ENCODE measurements at regions not wholly inside any gene's neighbourhood (a gene's known extent, or its start where the extent isn't known, plus 50 kb on each side); places are given as distances from the start of the nearest gene placed in this dataset.

- H3K27ac Mint-ChIP-seq, result peak overlapping the region in 1 of 7 donors; percentile 64
- H3K4me1 Mint-ChIP-seq, result no peaks in the 10 kb centered on the region
- 98% methylated on average over 7 of the region's 7 CpGs for WGBS (ENCODE audit: insufficient coverage)
- no peaks in the 10 kb centered on the region for H3K36me3 Mint-ChIP-seq
- Histone ChIP-seq H3K79me2 (ENCODE audit: insufficient read depth, low read length) (no peaks in the 10 kb centered on the region), H4K20me1 (ENCODE audit: insufficient read depth, low read length) (no peaks in the 10 kb centered on the region), H3K36me3 (replicated peaks in 1 of 2; ENCODE audit: control insufficient read depth in 1 of 2, insufficient read depth in 2 of 2, low read length in 2 of 2) (no peaks in the 10 kb centered on the region), H3K9me3 (replicated peaks in 1 of 2; ENCODE audit: control insufficient read depth in 1 of 2, insufficient read depth in 1 of 2, low read length in 2 of 2) (no peaks in the 10 kb centered on the region), H3K4me1 (ENCODE audit: control insufficient read depth in 1 of 2, insufficient read depth in 2 of 2, low read length in 2 of 2) (no peaks in the 10 kb centered on the region), H3K4me2 (replicated peaks; ENCODE audit: extremely low read depth, low read length, poor library complexity, severe bottlenecking) (no peak overlapping the region), H3K9ac (ENCODE audit: insufficient read depth, low read length, poor library complexity, severe bottlenecking) (no peak overlapping the region), H3K27ac (ENCODE audit: low read depth in 1 of 2, low read length in 2 of 2) (no peak overlapping the region), H2AFZ (ENCODE audit: insufficient read depth, low read depth, low read length, poor library complexity, severe bottlenecking) (no peak overlapping the region), H3K4me3 (replicated peaks in 1 of 3; ENCODE audit: low read depth in 2 of 3, low read length in 3 of 3) (no peak overlapping the region), H3K27me3 (ENCODE audit: control insufficient read depth in 2 of 2, insufficient read depth in 2 of 2, low read length in 2 of 2) (no peaks in the 10 kb centered on the region)
- no peak overlapping the region for H3K4me3 Mint-ChIP-seq
- TF ChIP-seq CTCF (IDR thresholded peaks at IDR 0.05), result no peak
- H3K27me3 Mint-ChIP-seq (ENCODE audit: low read depth in 3 of 3), result peaks cover 1 to 9% (median 4%) of the 10 kb centered on the region in 3 donors
- DNase-seq, result no peak
- intact Hi-C loops (cut with micrococcal nuclease), result no loop called here
- no peaks in the 10 kb centered on the region for H3K9me3 Mint-ChIP-seq
These were observed 138.1 kb upstream of the WWC1 start for GRCh38 chr5:168153263-168153875.

- H3K4me3 Mint-ChIP-seq, result no peak overlapping the region
- DNase-seq, result no peak
- Histone ChIP-seq H3K27ac (ENCODE audit: low read depth in 1 of 2, low read length in 2 of 2) (no peak overlapping the region), H2AFZ (ENCODE audit: insufficient read depth, low read depth, low read length, poor library complexity, severe bottlenecking) (no peak overlapping the region), H3K27me3 (ENCODE audit: control insufficient read depth in 2 of 2, insufficient read depth in 2 of 2, low read length in 2 of 2) (no peaks in the 10 kb centered on the region), H3K4me2 (replicated peaks; ENCODE audit: extremely low read depth, low read length, poor library complexity, severe bottlenecking) (no peak overlapping the region), H3K4me1 (ENCODE audit: control insufficient read depth in 1 of 2, insufficient read depth in 2 of 2, low read length in 2 of 2) (peaks cover under 1 to 1% of the 10 kb centered on the region in 2 donors), H3K9ac (ENCODE audit: insufficient read depth, low read length, poor library complexity, severe bottlenecking) (no peak overlapping the region), H4K20me1 (ENCODE audit: insufficient read depth, low read length) (no peaks in the 10 kb centered on the region), H3K4me3 (replicated peaks in 1 of 3; ENCODE audit: low read depth in 2 of 3, low read length in 3 of 3) (no peak overlapping the region), H3K36me3 (replicated peaks in 1 of 2; ENCODE audit: control insufficient read depth in 1 of 2, insufficient read depth in 2 of 2, low read length in 2 of 2) (no peaks in the 10 kb centered on the region), H3K79me2 (ENCODE audit: insufficient read depth, low read length) (no peaks in the 10 kb centered on the region), H3K9me3 (replicated peaks in 1 of 2; ENCODE audit: control insufficient read depth in 1 of 2, insufficient read depth in 1 of 2, low read length in 2 of 2) (no peaks in the 10 kb centered on the region)
- no peaks in the 10 kb centered on the region for H3K9me3 Mint-ChIP-seq
- 80% methylated on average over 1 of the region's 6 CpGs for WGBS (ENCODE audit: insufficient coverage)
- H3K27ac Mint-ChIP-seq, result peak overlapping the region in 1 of 7 donors; percentile 64
- TF ChIP-seq CTCF (IDR thresholded peaks at IDR 0.05), result no peak
- intact Hi-C loops (cut with micrococcal nuclease), result no loop called here
- no peaks in the 10 kb centered on the region for H3K36me3 Mint-ChIP-seq
- peaks cover 3 to 9% (median 4%) of the 10 kb centered on the region in 3 donors for H3K27me3 Mint-ChIP-seq (ENCODE audit: low read depth in 3 of 3)
- no peaks in the 10 kb centered on the region for H3K4me1 Mint-ChIP-seq
These were observed 137.6 kb upstream of the WWC1 start for GRCh38 chr5:168153876-168154270.

Measured in CD14-positive monocyte (primary cell).